ENCODE measurements at regions not wholly inside any gene's neighbourhood (a gene's known extent, or its start where the extent isn't known, plus 50 kb on each side); places are given as distances from the start of the nearest gene placed in this dataset.

GRCh38 chr4:64520421-64520820 lies 111.2 kb upstream of the TECRL start (continued):
- TF ChIP-seq PREB (CRISPR knock-in tag; IDR thresholded peaks at IDR 0.05; ENCODE audit: borderline replicate concordance): no peak
- no peak for TF ChIP-seq CREB1 (CRISPR knock-in tag; IDR thresholded peaks at IDR 0.05)
- TF ChIP-seq FOXK1 (CRISPR knock-in tag; IDR thresholded peaks at IDR 0.05): no peak
- TF ChIP-seq IRF1 (CRISPR knock-in tag; IDR thresholded peaks at IDR 0.05): no peak
- TF ChIP-seq ELF4 (CRISPR knock-in tag; IDR thresholded peaks at IDR 0.05; ENCODE audit: low read depth): no peak
- TF ChIP-seq AR (CRISPR knock-in tag; IDR thresholded peaks at IDR 0.05): no peak

GRCh38 chr4:64518600-64518999 lies 109.3 kb upstream of the TECRL start:
- H3K27ac Mint-ChIP-seq: no peak overlapping the region
- ChIA-PET CTCF (no interaction called here), POLR2A (no interaction called here)
- H3K27me3 Mint-ChIP-seq (ENCODE audit: low read depth): no peaks in the 10 kb centered on the region
- H3K4me3 Mint-ChIP-seq: no peak overlapping the region
- DNase-seq (ENCODE audit: low spot score) (no peak), ATAC-seq (no peak)
- H3K4me1 Mint-ChIP-seq: peaks cover 13% of the 10 kb centered on the region
- H3K9me3 Mint-ChIP-seq: no peaks in the 10 kb centered on the region
- no peaks in the 10 kb centered on the region for H3K36me3 Mint-ChIP-seq
- TF ChIP-seq CREM (CRISPR knock-in tag; IDR thresholded peaks at IDR 0.05): no peak
- TF ChIP-seq CDX4 (CRISPR knock-in tag; IDR thresholded peaks at IDR 0.05; ENCODE audit: borderline replicate concordance): no peak
- TF ChIP-seq ATF1 (CRISPR knock-in tag; IDR thresholded peaks at IDR 0.05): no peak
- no peak for TF ChIP-seq HMGA2 (CRISPR knock-in tag; IDR thresholded peaks at IDR 0.05)
- TF ChIP-seq RORB (CRISPR knock-in tag; IDR thresholded peaks at IDR 0.05): no peak
- no peak for TF ChIP-seq STAT6 (CRISPR knock-in tag; conservative IDR thresholded peaks at IDR 0.05; ENCODE audit: low read depth)
- no peak for TF ChIP-seq NFYB (CRISPR knock-in tag; conservative IDR thresholded peaks at IDR 0.05; ENCODE audit: low read depth)
- no peak for TF ChIP-seq TP53 (CRISPR knock-in tag; IDR thresholded peaks at IDR 0.05)
- TF ChIP-seq MXD4 (CRISPR knock-in tag; IDR thresholded peaks at IDR 0.05; ENCODE audit: borderline replicate concordance): no peak
- no peak for TF ChIP-seq ATF6 (CRISPR knock-in tag; IDR thresholded peaks at IDR 0.05)
- TF ChIP-seq AR (CRISPR knock-in tag; IDR thresholded peaks at IDR 0.05): no peak
- no peak for TF ChIP-seq TCF7 (CRISPR knock-in tag; IDR thresholded peaks at IDR 0.05; ENCODE audit: low read depth)
- no peak for TF ChIP-seq IRF1 (CRISPR knock-in tag; IDR thresholded peaks at IDR 0.05)
- TF ChIP-seq EMX1 (CRISPR knock-in tag; IDR thresholded peaks at IDR 0.05): no peak
- TF ChIP-seq ZNF121 (CRISPR knock-in tag; IDR thresholded peaks at IDR 0.05): no peak
